ENCODE measurements at regions not wholly inside any gene's neighbourhood (a gene's known extent, or its start where the extent isn't known, plus 50 kb on each side); places are given as distances from the start of the nearest gene placed in this dataset.

DNA sequence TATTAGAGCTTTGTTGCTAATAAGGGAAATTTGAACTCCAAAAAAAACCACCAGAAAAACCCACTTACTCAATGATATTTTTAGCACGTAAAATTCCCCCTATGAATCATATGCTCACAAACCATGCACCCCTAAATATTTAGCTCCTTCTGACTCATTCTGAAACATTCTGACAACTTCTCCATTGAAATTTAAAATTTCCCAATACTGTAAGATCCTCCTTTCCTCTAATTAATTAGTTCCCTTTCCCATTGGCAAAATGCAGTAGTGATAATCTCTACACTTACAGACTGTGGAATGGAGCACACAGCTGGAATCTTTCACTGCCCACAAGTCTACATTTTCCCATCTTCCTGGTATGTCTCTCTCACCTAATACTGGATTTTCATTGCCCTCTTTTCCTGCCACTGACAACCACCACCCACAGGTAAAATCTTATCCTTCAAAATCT, 215.8 kb upstream of the ACVR2A start:
- Histone ChIP-seq H3K9me3 (ENCODE audit: control insufficient read depth, insufficient read depth, low read length) (no peaks in the 10 kb centered on the region), H3K4me1 (ENCODE audit: control insufficient read depth, insufficient read depth, low read length) (no peaks in the 10 kb centered on the region), H3K27ac (ENCODE audit: low read depth, low read length) (no peak overlapping the region), H3K27me3 (ENCODE audit: control insufficient read depth, insufficient read depth, low read length) (no peaks in the 10 kb centered on the region), H3K4me3 (ENCODE audit: low read depth, low read length) (no peak overlapping the region), H3K36me3 (ENCODE audit: control insufficient read depth, insufficient read depth, low read length) (no peaks in the 10 kb centered on the region)
- DNase-seq (ENCODE audit: low read depth in 4 of 6, low spot score in 6 of 6) = no peak
- 78% methylated on average over 1 of the region's 1 CpG for WGBS (ENCODE audit: insufficient coverage)

DNA sequence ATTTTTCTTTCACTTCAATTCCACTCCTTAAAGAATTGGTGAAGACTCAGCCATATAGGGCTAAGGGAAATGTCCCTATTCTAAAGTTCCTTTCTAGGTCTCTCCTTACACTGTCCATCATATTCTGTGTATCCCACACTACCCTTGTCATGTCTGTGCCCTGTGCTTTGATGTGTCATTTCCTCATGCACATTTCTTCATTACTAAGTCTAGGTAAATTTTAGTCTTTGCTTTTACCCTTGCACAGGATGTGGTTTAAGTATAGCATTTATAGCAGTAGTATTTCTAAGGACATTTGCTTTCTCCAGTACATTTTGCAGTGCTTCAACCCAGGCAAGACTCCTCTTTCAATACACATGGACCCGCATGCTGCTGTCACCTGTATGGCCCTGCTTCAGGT, 221.5 kb upstream of the ACVR2A start:
- no peak overlapping the region for H3K27ac ChIP-seq (ENCODE audit: low read depth, low read length)
- no peaks in the 10 kb centered on the region for H3K36me3 ChIP-seq (ENCODE audit: control insufficient read depth, insufficient read depth, low read length)
- H3K4me3 ChIP-seq (ENCODE audit: low read depth, low read length) = no peak overlapping the region
- WGBS (ENCODE audit: insufficient coverage) = 100% methylated on average over 1 of the region's 1 CpG
- DNase-seq (ENCODE audit: low read depth in 4 of 6, low spot score in 6 of 6) = no peak
- H3K4me1 ChIP-seq (ENCODE audit: control insufficient read depth, insufficient read depth, low read length) = no peaks in the 10 kb centered on the region
- H3K27me3 ChIP-seq (ENCODE audit: control insufficient read depth, insufficient read depth, low read length) = no peaks in the 10 kb centered on the region
- no peaks in the 10 kb centered on the region for H3K9me3 ChIP-seq (ENCODE audit: control insufficient read depth, insufficient read depth, low read length)

DNA sequence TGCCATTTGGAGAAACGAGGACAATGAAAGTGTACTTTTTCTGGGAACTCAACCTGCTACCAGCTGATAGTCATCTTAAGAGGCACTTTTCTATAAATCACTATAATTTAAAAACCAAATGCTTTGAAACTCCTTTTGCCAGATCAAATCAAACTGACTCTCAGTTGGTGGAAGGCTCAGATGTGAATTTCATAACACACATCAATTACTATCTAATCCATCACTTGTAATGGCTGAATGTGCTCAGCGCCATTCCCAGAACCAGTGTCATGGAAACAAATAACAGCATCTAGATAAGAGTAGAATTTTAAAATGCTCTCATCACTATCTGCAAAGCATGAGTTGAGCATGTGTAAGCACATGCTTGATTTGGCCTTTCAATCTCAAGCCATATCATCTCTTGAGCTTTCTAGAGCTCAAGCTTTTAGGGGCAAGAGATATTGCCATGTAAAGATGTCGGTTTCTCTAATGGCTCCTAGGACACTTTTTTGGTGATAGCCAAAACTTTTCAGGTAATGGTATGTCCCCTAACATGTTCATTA, 223.1 kb upstream of the ACVR2A start:
- H3K27me3 ChIP-seq (ENCODE audit: control insufficient read depth, insufficient read depth, low read length) = no peaks in the 10 kb centered on the region
- no peaks in the 10 kb centered on the region for H3K36me3 ChIP-seq (ENCODE audit: control insufficient read depth, insufficient read depth, low read length)
- no peaks in the 10 kb centered on the region for H3K4me1 ChIP-seq (ENCODE audit: control insufficient read depth, insufficient read depth, low read length)
- H3K27ac ChIP-seq (ENCODE audit: low read depth, low read length) = no peak overlapping the region
- DNase-seq (ENCODE audit: low read depth in 4 of 6, low spot score in 6 of 6) = peak in 1 of 6 donors; percentile 21
- H3K9me3 ChIP-seq (ENCODE audit: control insufficient read depth, insufficient read depth, low read length) = no peaks in the 10 kb centered on the region
- no peak overlapping the region for H3K4me3 ChIP-seq (ENCODE audit: low read depth, low read length)
- whole genome bisulfite sequencing (ENCODE audit: insufficient coverage) = no CpG with 5 or more reads among the region's 3 CpGs

DNA sequence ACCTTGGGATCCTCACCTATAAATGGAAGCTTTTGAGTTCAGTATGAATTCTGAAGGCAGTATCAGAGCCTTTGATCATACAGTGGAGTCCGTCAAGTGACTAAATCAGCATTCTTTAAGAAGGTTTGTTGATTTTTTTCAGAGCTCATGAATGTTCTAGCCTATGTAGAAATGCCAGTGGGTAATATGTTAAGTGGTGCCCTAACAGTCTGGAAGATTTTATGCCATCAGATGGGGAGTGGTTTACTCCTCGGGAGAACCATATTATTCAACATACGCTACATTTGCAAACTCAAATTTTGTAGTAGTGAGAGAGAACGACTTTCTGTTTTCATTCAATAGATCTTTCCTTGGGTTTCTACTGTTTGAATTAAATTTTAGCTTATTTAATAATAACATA, 225.0 kb upstream of the ACVR2A start:
- H3K4me3 ChIP-seq (ENCODE audit: low read depth, low read length) = no peak overlapping the region
- no peak for DNase-seq (ENCODE audit: low read depth in 4 of 6, low spot score in 6 of 6)
- H3K27me3 ChIP-seq (ENCODE audit: control insufficient read depth, insufficient read depth, low read length) = no peaks in the 10 kb centered on the region

DNA sequence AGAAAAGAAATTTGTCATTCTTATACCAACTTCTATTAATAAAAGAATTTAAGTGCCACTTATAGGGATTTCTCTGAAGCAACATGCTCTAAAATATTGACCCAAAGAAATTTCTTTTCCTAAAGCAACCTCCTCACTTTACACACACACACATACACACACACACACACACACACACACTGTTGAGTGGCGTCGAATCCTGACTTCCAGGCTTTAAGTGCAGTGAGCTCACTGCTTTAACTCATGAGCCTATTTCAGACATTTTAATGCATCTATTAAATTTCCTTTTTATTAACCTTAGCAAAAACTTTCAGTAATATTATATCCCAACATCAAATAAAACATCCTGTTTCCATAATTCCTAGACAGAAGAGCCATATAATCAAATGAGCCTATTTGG, 229.1 kb upstream of the ACVR2A start:
- Histone ChIP-seq H3K9me3 (ENCODE audit: control insufficient read depth, insufficient read depth, low read length) (no peaks in the 10 kb centered on the region), H3K4me1 (ENCODE audit: control insufficient read depth, insufficient read depth, low read length) (no peaks in the 10 kb centered on the region), H3K36me3 (ENCODE audit: control insufficient read depth, insufficient read depth, low read length) (no peaks in the 10 kb centered on the region), H3K4me3 (ENCODE audit: low read depth, low read length) (no peak overlapping the region), H3K27me3 (ENCODE audit: control insufficient read depth, insufficient read depth, low read length) (no peaks in the 10 kb centered on the region), H3K27ac (ENCODE audit: low read depth, low read length) (no peak overlapping the region)
- peak in 1 of 6 donors; percentile 6 for DNase-seq (ENCODE audit: low read depth in 4 of 6, low spot score in 6 of 6)
- WGBS (ENCODE audit: insufficient coverage) = 71% methylated on average over 2 of the region's 2 CpGs

More for the DNA sequence above, 225.0 kb upstream of the ACVR2A start:
- H3K4me1 ChIP-seq (ENCODE audit: control insufficient read depth, insufficient read depth, low read length) = no peaks in the 10 kb centered on the region
- H3K36me3 ChIP-seq (ENCODE audit: control insufficient read depth, insufficient read depth, low read length) = no peaks in the 10 kb centered on the region
- no peak overlapping the region for H3K27ac ChIP-seq (ENCODE audit: low read depth, low read length)
- 75% methylated on average over 1 of the region's 4 CpGs for WGBS (ENCODE audit: insufficient coverage)
- H3K9me3 ChIP-seq (ENCODE audit: control insufficient read depth, insufficient read depth, low read length) = no peaks in the 10 kb centered on the region

DNA sequence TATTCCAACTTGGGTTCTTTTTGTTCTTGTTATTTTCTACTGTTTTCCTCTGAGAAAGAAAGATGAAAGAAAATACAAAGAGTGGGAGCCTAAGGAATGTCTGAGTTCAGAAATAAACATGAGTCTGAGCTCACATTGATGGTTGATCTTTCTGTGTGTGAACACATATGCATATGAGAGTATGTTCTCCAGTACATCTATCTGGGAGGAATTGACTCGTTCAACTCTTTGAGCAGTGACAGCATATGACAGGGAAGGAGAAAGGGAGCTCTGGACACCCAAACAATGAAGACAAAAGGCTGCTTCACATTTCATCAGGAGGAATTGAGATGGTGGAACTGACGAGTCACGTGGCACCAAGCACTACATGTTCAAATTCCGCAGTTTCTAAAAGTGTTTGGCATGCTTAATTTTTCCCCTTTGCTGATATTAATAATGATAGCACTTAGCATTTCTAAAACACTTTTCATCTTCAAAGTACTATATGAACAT, 229.8 kb upstream of the ACVR2A start:
- H3K9me3 ChIP-seq (ENCODE audit: control insufficient read depth, insufficient read depth, low read length) = no peaks in the 10 kb centered on the region
- H3K4me1 ChIP-seq (ENCODE audit: control insufficient read depth, insufficient read depth, low read length) = no peaks in the 10 kb centered on the region
- H3K4me3 ChIP-seq (ENCODE audit: low read depth, low read length) = no peak overlapping the region
- WGBS (ENCODE audit: insufficient coverage) = 60% methylated on average over 1 of the region's 4 CpGs
- no peak for DNase-seq (ENCODE audit: low read depth in 4 of 6, low spot score in 6 of 6)
- no peak overlapping the region for H3K27ac ChIP-seq (ENCODE audit: low read depth, low read length)
- H3K27me3 ChIP-seq (ENCODE audit: control insufficient read depth, insufficient read depth, low read length) = no peaks in the 10 kb centered on the region
- H3K36me3 ChIP-seq (ENCODE audit: control insufficient read depth, insufficient read depth, low read length) = no peaks in the 10 kb centered on the region

DNA sequence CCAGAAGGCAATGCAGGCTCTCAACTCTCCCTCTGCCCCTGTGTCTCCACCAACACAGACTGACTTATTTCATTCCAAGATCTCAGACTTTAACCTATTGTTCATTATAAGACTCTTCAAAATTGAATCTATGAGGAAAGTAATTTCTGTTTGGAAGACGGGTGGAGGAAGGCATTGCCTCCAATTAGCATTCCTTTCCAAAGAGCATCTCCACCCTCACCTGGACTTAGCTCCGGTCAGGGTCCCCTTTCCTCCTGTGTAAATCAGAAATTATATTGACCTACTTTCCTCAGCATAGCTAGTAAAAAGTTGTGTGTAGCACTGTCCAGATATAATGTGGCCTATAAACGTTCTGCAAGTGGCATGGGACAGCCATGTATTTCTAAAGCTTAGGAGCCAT, 230.4 kb upstream of the ACVR2A start:
- DNase-seq (ENCODE audit: low read depth in 4 of 6, low spot score in 6 of 6) = no peak
- H3K4me3 ChIP-seq (ENCODE audit: low read depth, low read length) = no peak overlapping the region
- no peaks in the 10 kb centered on the region for H3K9me3 ChIP-seq (ENCODE audit: control insufficient read depth, insufficient read depth, low read length)
- H3K36me3 ChIP-seq (ENCODE audit: control insufficient read depth, insufficient read depth, low read length) = no peaks in the 10 kb centered on the region
- H3K4me1 ChIP-seq (ENCODE audit: control insufficient read depth, insufficient read depth, low read length) = no peaks in the 10 kb centered on the region
- no peaks in the 10 kb centered on the region for H3K27me3 ChIP-seq (ENCODE audit: control insufficient read depth, insufficient read depth, low read length)
- no CpG with 5 or more reads among the region's 3 CpGs for WGBS (ENCODE audit: insufficient coverage)
- H3K27ac ChIP-seq (ENCODE audit: low read depth, low read length) = no peak overlapping the region

DNA sequence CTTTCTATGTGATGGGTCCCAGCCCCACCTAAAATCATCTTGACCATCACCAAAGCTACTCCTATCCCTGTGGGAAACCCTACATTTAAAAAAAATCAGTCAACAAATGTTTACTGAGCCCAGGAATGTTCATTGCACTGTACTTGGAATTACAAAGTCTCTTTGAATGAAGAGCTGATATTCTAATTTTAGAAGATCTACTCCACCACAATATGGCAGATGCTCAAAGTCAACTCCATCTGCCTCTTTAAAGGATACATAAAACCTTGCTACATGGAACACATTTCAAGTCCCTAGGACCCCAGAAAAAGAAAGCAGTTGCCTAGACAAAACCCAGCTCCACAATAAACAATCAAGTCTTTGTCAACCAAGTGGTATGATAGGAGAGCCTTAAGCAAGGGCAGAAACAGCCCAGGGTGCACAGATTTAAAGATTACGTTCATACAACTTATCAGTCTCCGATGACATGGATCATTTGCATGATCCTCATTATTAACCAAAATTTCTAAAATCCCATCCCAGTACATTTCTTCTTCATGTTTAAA, 234.3 kb upstream of the ACVR2A start:
- Histone ChIP-seq H3K9me3 (ENCODE audit: control insufficient read depth, insufficient read depth, low read length) (no peaks in the 10 kb centered on the region), H3K27ac (ENCODE audit: low read depth, low read length) (no peak overlapping the region), H3K4me3 (ENCODE audit: low read depth, low read length) (no peak overlapping the region), H3K27me3 (ENCODE audit: control insufficient read depth, insufficient read depth, low read length) (no peaks in the 10 kb centered on the region), H3K36me3 (ENCODE audit: control insufficient read depth, insufficient read depth, low read length) (no peaks in the 10 kb centered on the region), H3K4me1 (ENCODE audit: control insufficient read depth, insufficient read depth, low read length) (no peaks in the 10 kb centered on the region)
- DNase-seq (ENCODE audit: low read depth in 4 of 6, low spot score in 6 of 6) = peak in 1 of 6 donors; percentile 36
- WGBS (ENCODE audit: insufficient coverage) = 79% methylated on average over 2 of the region's 2 CpGs

DNA sequence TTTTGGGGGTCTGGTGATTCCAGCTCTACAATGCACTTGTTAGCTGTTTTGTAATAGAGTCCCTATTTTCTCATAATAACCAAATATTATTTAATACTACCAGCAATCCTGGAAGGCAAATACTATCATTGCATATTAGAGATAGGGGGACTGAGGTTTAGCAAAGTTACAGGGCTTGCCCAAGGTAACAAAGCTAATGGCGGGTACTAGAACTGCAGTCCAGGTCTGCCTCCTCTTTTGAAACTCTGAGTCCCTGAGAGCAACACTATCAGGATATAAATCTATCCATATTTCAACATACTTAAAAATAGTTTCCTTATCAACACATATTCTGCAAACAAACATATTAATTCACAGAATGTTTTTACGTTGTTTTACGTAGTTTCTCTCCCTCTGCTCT, 235.5 kb upstream of the ACVR2A start:
- Histone ChIP-seq H3K36me3 (ENCODE audit: control insufficient read depth, insufficient read depth, low read length) (no peaks in the 10 kb centered on the region), H3K27me3 (ENCODE audit: control insufficient read depth, insufficient read depth, low read length) (no peaks in the 10 kb centered on the region)
- WGBS (ENCODE audit: insufficient coverage) = 96% methylated on average over 2 of the region's 3 CpGs

DNA sequence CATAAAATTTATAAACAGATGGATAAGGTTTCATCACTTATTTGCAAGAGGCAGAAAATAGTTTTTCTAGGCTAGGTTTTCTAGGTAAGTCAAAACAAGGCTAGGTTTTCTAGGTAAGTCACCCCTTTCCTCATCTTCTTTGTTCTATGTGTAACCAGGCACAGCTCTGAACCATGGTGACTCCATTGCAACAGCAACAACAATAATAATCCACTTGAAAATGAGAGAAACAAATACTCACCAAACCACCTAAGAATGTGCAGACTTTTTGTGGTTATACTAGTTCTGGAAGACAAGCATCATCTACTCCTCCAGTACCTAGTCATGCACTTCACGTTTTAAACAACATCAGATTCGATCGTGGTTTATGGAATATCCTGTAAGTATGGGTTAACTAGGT, 237.4 kb upstream of the ACVR2A start:
- Histone ChIP-seq H3K27ac (ENCODE audit: low read depth, low read length) (no peak overlapping the region), H3K36me3 (ENCODE audit: control insufficient read depth, insufficient read depth, low read length) (no peaks in the 10 kb centered on the region), H3K27me3 (ENCODE audit: control insufficient read depth, insufficient read depth, low read length) (no peaks in the 10 kb centered on the region), H3K4me1 (ENCODE audit: control insufficient read depth, insufficient read depth, low read length) (no peaks in the 10 kb centered on the region), H3K9me3 (ENCODE audit: control insufficient read depth, insufficient read depth, low read length) (no peaks in the 10 kb centered on the region), H3K4me3 (ENCODE audit: low read depth, low read length) (no peak overlapping the region)
- DNase-seq (ENCODE audit: low read depth in 4 of 6, low spot score in 6 of 6) = no peak
- no CpG with 5 or more reads among the region's 3 CpGs for WGBS (ENCODE audit: insufficient coverage)

More for the DNA sequence above, 235.5 kb upstream of the ACVR2A start:
- H3K9me3 ChIP-seq (ENCODE audit: control insufficient read depth, insufficient read depth, low read length) = no peaks in the 10 kb centered on the region
- no peak overlapping the region for H3K27ac ChIP-seq (ENCODE audit: low read depth, low read length)
- H3K4me1 ChIP-seq (ENCODE audit: control insufficient read depth, insufficient read depth, low read length) = no peaks in the 10 kb centered on the region
- no peak for DNase-seq (ENCODE audit: low read depth in 4 of 6, low spot score in 6 of 6)
- no peak overlapping the region for H3K4me3 ChIP-seq (ENCODE audit: low read depth, low read length)
